ENCODE measurements at regions not wholly inside any gene's neighbourhood (a gene's known extent, or its start where the extent isn't known, plus 50 kb on each side); places are given as distances from the start of the nearest gene placed in this dataset.
"Not testable (repeated sequence)": the region's sequence is repeated elsewhere in the genome, so short reads cannot be mapped to it uniquely, and the experiment has no call there.

- H3K4me3 ChIP-seq (ENCODE audit: low read depth, low read length) = no peak overlapping the region
- no peak for TF ChIP-seq CTCF (IDR thresholded peaks at IDR 0.05; ENCODE audit: borderline replicate concordance, insufficient read depth, low read depth, low read length)
These were observed 333.6 kb upstream of the CDH5 start for GRCh38 chr16:66032841-66033240.

GRCh38 chr16:66030036-66030435 lies 336.5 kb upstream of the CDH5 start:
- no peak overlapping the region for H3K4me3 ChIP-seq (ENCODE audit: low read depth, low read length)
- TF ChIP-seq CTCF (IDR thresholded peaks at IDR 0.05; ENCODE audit: borderline replicate concordance, insufficient read depth, low read depth, low read length) = no peak

GRCh38 chr16:66028510-66029216 lies 337.8 kb upstream of the CDH5 start:
- no peak for TF ChIP-seq CTCF (IDR thresholded peaks at IDR 0.05; ENCODE audit: borderline replicate concordance, insufficient read depth, low read depth, low read length)
- no peak overlapping the region for H3K4me3 ChIP-seq (ENCODE audit: low read depth, low read length)

- no peak for TF ChIP-seq CTCF (IDR thresholded peaks at IDR 0.05; ENCODE audit: borderline replicate concordance, insufficient read depth, low read depth, low read length)
- H3K4me3 ChIP-seq (ENCODE audit: low read depth, low read length) = no peak overlapping the region
These were observed 339.6 kb upstream of the CDH5 start for GRCh38 chr16:66026787-66027330.

- TF ChIP-seq CTCF (IDR thresholded peaks at IDR 0.05; ENCODE audit: borderline replicate concordance, insufficient read depth, low read depth, low read length) = no peak
- H3K4me3 ChIP-seq (ENCODE audit: low read depth, low read length) = no peak overlapping the region
These were observed 340.3 kb upstream of the CDH5 start for GRCh38 chr16:66026211-66026610.

- H3K4me3 ChIP-seq (ENCODE audit: low read depth, low read length) = no peak overlapping the region
- no peak for TF ChIP-seq CTCF (IDR thresholded peaks at IDR 0.05; ENCODE audit: borderline replicate concordance, insufficient read depth, low read depth, low read length)
These were observed 340.7 kb upstream of the CDH5 start for GRCh38 chr16:66025751-66026150.

GRCh38 chr16:66024567-66024966 lies 341.9 kb upstream of the CDH5 start:
- not testable (repeated sequence) for H3K4me3 ChIP-seq (ENCODE audit: low read depth, low read length)

Measured in GM12875 (cell line).